Osteoblast (primary cell): ENCODE measurements at regions not wholly inside any gene's neighbourhood (a gene's known extent, or its start where the extent isn't known, plus 50 kb on each side); places are given as distances from the start of the nearest gene placed in this dataset.

Experiments used
- DNase-seq: peaks from one replicate; pipeline ENCODE4 v3.0.0; 2011; ENCODE audit warnings: low spot score, mixed read lengths; ENCODE audit not compliant: insufficient read length; ENCODE audit errors: missing footprints
- H2AFZ ChIP-seq: 2 replicates; pipeline ENCODE4 v1.6.0; 2011; ENCODE audit warnings: mild to moderate bottlenecking, low read length
- H3K27ac ChIP-seq: 2 replicates; pipeline ENCODE4 v1.5.1; 2011; ENCODE audit warnings: mild to moderate bottlenecking, low read depth, low read length, moderate library complexity
- H3K27me3 ChIP-seq: 2 replicates; pipeline ENCODE4 v1.6.0; 2012; ENCODE audit warnings: mild to moderate bottlenecking, control low read depth, inconsistent platforms, low read length, moderate library complexity; ENCODE audit not compliant: insufficient read depth
- H3K36me3 ChIP-seq: 2 replicates; pipeline ENCODE4 v1.5.1; 2011; ENCODE audit warnings: mild to moderate bottlenecking, low read length, control low read depth, moderate library complexity; ENCODE audit not compliant: insufficient read depth
- H3K4me1 ChIP-seq: 2 replicates; pipeline ENCODE4 v1.5.1; 2011; ENCODE audit warnings: mild to moderate bottlenecking, low read length, control low read depth, moderate library complexity; ENCODE audit not compliant: insufficient read depth
- H3K4me2 ChIP-seq: 2 replicates; pipeline ENCODE4 v1.6.0; 2011; ENCODE audit warnings: mild to moderate bottlenecking, low read length; ENCODE audit not compliant: insufficient read depth
- H3K4me3 ChIP-seq: fragments of 200-600 bp; sonication (generic); 3 replicates; pipeline ENCODE4 v1.5.1; 2012; ENCODE audit warnings: mild to moderate bottlenecking, low read length, inconsistent platforms; ENCODE audit not compliant: insufficient read depth
- H3K79me2 ChIP-seq: 2 replicates; pipeline ENCODE4 v1.6.0; 2012; ENCODE audit warnings: mild to moderate bottlenecking, low read length, control low read depth, inconsistent platforms; ENCODE audit not compliant: insufficient read depth
- H3K9me3 ChIP-seq: 2 replicates; pipeline ENCODE4 v1.5.1; 2011; ENCODE audit warnings: low read depth, low read length, control low read depth
- H4K20me1 ChIP-seq: 2 replicates; pipeline ENCODE4 v1.6.0; 2012; ENCODE audit warnings: mild to moderate bottlenecking, low read length, control low read depth; ENCODE audit not compliant: insufficient read depth
- TF ChIP-seq, protein P1 (sequence below): IDR thresholded peaks from 2 replicates; pipeline ENCODE4 v1.5.1; 2011; ENCODE audit warnings: mild to moderate bottlenecking, low read depth, low read length, moderate library complexity; ENCODE audit errors: extremely low read depth

DNA sequence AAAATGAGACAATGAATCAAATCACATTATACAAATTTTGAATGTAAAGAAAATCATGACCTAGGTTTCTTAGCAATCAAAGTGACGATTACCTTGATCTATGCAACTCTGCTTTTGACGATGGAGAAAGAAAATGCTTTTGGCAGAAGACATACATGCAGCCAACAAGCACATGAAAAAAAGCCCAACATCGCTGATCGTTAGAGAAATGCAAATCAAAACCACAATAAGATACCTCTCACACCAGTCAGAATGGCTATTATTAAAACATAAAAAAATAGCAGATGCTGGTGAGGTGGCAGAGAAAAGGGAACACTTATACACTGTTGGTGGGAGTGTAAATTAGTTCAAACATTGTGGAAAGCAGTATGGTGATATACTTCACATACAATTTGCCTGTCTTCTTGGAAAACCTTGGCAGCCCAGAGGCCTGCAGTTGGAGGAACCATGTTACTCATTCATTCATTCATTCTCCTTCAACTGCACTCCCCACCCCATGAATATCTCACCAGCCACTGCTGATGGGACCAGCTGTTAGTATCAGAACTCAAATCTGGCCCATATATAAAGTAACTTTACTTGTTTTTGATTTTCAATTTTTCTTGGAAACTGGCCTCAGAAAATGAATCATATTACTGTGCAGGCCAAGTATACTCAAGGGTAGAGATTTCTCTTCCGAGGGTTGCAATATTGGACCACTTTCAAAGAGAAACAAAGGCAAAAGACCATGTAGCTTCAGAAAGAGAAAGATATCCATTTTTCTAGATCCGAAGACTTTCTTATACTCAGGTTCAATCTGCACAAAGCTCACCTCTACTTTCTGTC lies 358.6 kb upstream of the ARHGEF26 start:
- Histone ChIP-seq H4K20me1 (no peaks in the 10 kb centered on the region), H3K27me3 (no peaks in the 10 kb centered on the region), H3K4me3 (no peak overlapping the region), H3K36me3 (no peaks in the 10 kb centered on the region), H3K4me2 (no peak overlapping the region), H3K27ac (no peak overlapping the region), H2AFZ (peak overlapping the region; percentile 26), H3K79me2 (no peaks in the 10 kb centered on the region), H3K9me3 (no peaks in the 10 kb centered on the region), H3K4me1 (no peaks in the 10 kb centered on the region)
- TF ChIP-seq, protein P1, sequence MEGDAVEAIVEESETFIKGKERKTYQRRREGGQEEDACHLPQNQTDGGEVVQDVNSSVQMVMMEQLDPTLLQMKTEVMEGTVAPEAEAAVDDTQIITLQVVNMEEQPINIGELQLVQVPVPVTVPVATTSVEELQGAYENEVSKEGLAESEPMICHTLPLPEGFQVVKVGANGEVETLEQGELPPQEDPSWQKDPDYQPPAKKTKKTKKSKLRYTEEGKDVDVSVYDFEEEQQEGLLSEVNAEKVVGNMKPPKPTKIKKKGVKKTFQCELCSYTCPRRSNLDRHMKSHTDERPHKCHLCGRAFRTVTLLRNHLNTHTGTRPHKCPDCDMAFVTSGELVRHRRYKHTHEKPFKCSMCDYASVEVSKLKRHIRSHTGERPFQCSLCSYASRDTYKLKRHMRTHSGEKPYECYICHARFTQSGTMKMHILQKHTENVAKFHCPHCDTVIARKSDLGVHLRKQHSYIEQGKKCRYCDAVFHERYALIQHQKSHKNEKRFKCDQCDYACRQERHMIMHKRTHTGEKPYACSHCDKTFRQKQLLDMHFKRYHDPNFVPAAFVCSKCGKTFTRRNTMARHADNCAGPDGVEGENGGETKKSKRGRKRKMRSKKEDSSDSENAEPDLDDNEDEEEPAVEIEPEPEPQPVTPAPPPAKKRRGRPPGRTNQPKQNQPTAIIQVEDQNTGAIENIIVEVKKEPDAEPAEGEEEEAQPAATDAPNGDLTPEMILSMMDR = no peak
- DNase-seq = no peak

DNA sequence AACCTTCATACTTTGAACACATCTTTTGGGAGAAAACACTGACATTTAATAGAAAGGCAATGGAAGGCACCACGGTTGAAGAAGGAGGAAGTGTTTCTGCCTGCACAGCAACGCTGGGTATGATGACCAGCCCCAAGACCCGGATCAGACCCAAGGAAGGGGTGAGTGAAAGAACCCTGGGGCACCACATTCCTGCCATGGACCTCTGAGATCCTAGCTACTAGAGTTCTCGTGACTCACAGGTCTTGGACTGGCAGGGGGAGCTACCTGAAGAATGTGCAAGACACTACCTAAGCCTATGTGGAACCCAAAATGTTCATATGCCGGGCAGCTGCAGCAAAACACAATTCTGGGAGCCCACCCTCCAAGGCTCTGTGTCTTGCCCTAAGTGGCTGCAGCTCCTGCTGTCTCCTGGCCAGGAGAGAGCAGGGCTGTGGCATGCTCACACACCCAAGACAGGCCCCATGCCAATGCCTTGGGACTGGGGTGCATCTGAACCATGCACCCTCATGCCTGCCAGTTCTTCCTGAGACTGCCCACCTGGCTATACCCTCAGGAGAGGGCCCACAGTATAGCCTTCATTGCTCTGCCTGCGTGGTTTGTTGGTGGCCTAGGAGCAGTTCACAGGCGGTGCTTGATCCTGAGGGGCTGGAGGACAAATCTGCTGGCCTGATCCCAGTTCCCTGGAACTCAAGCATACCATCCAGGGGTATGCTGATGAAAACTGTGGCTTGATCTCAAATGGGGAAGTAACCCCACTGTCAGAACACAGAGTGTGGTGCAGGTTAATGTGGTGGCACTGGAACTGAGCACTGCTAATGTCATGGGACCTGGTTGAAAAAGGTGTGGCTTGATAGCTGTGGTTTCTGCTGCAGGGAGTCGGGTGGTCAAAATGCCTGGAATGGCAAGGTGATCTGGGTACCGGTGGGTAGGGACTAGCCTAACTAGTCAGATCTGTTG lies 353.3 kb upstream of the ARHGEF26 start:
- TF ChIP-seq, protein P1 = no peak
- H4K20me1 ChIP-seq = no peaks in the 10 kb centered on the region

DNA sequence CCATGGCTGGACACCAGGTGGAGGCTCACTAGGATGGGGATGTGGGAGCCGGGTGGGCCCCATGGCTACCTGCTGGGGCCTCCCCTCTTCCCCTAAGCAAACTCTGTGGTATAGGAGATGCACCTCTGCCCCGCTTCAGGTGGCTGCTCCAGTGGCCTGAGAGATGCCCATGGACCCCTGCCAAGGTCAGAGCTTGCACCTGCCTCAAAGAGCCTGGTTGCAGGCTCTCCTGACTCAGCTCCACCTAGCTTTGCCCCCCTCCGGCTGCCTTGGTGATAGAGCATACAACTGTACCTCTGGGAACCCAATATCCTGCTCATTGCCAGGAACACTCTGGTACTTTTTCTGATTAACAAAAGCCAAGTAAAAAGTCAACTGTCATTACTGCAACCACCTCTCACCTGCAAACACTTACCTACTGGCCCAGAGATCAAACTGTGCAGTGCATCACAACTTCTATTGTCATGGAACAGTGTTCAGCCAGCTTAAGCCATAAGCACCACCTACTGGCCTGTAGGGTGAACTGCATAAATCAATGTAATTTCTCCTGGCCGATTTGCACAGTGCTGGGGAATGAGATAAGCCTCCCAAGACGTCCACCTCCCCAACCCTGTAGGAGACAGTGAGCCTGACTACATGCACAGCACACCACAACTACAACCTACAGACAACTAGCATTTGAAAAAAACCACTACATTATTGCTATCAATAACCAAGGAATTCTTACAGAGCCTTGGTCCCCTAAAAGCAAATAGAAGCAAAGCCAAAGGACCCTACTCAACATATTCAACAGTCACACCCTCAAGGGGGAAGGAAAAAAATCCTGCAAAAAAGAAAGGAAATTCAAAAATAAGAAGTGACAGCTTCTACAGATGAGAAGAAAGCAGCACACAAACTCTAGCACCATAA lies 352.4 kb upstream of the ARHGEF26 start:
- Histone ChIP-seq H4K20me1 (no peaks in the 10 kb centered on the region), H3K27me3 (no peaks in the 10 kb centered on the region), H3K4me2 (no peak overlapping the region), H3K79me2 (no peaks in the 10 kb centered on the region), H3K27ac (no peak overlapping the region), H3K36me3 (no peaks in the 10 kb centered on the region), H3K4me3 (no peak overlapping the region), H2AFZ (no peak overlapping the region), H3K4me1 (no peaks in the 10 kb centered on the region), H3K9me3 (no peaks in the 10 kb centered on the region)
- TF ChIP-seq, protein P1 = peak; percentile 81
- peak; percentile 63 for DNase-seq

More for the DNA sequence above, 353.3 kb upstream of the ARHGEF26 start:
- no peaks in the 10 kb centered on the region for H3K79me2 ChIP-seq
- no peaks in the 10 kb centered on the region for H3K36me3 ChIP-seq
- no peak overlapping the region for H3K4me3 ChIP-seq
- H3K9me3 ChIP-seq = no peaks in the 10 kb centered on the region
- DNase-seq = no peak
- H3K27me3 ChIP-seq = no peaks in the 10 kb centered on the region
- no peak overlapping the region for H3K27ac ChIP-seq
- no peak overlapping the region for H2AFZ ChIP-seq
- no peak overlapping the region for H3K4me2 ChIP-seq
- H3K4me1 ChIP-seq = no peaks in the 10 kb centered on the region
